H9 (cell line): ENCODE measurements at regions not wholly inside any gene's neighbourhood (a gene's known extent, or its start where the extent isn't known, plus 50 kb on each side); places are given as distances from the start of the nearest gene placed in this dataset.

Experiments
- DNase-seq: peaks from one replicate; pipeline ENCODE4 v3.0.0-alpha.2; 2017
- H2AFZ ChIP-seq: one replicate; pipeline ENCODE4 v1.6.1; 2013; ENCODE audit warnings: mild to moderate bottlenecking, low read length, control low read depth, moderate library complexity
- H2AK5ac ChIP-seq: 2 replicates; pipeline ENCODE4 v1.6.1; 2013; ENCODE audit warnings: low read length, control low read depth, mixed read lengths; ENCODE audit not compliant: insufficient read length
- H2BK120ac ChIP-seq: one replicate; pipeline ENCODE4 v1.6.1; 2013; ENCODE audit warnings: low read depth, mild to moderate bottlenecking, low read length, control low read depth, inconsistent platforms; ENCODE audit not compliant: poor library complexity, severe bottlenecking
- H2BK12ac ChIP-seq: 2 replicates; pipeline ENCODE4 v1.6.1; 2013; ENCODE audit warnings: low read length, control low read depth, mixed read lengths, low read depth; ENCODE audit not compliant: insufficient read length
- H2BK15ac ChIP-seq: 2 replicates; pipeline ENCODE4 v1.6.1; 2013; ENCODE audit warnings: low read depth, low read length, control low read depth
- H2BK20ac ChIP-seq: one replicate; pipeline ENCODE4 v1.6.1; 2013; ENCODE audit warnings: low read depth, mild to moderate bottlenecking, low read length, control low read depth, inconsistent platforms; ENCODE audit not compliant: poor library complexity, severe bottlenecking
- H2BK5ac ChIP-seq: 2 replicates; pipeline ENCODE4 v1.6.1; 2013; ENCODE audit warnings: low read length, control low read depth, mixed read lengths; ENCODE audit not compliant: insufficient read length
- H3K14ac ChIP-seq: 2 replicates; pipeline ENCODE4 v1.6.1; 2013; ENCODE audit warnings: low read length, control low read depth; ENCODE audit not compliant: insufficient read depth
- H3K18ac ChIP-seq: 2 replicates; pipeline ENCODE4 v1.6.1; 2013; ENCODE audit warnings: low read depth, mild to moderate bottlenecking, mixed read lengths, low read length, control low read depth; ENCODE audit not compliant: insufficient read length
- H3K23ac ChIP-seq: 2 replicates; pipeline ENCODE4 v1.6.1; 2013; ENCODE audit warnings: low read length, control low read depth, mixed read lengths, low read depth; ENCODE audit not compliant: insufficient read length
- H3K23me2 ChIP-seq: 2 replicates; pipeline ENCODE4 v1.6.1; 2013; ENCODE audit warnings: low read depth, mild to moderate bottlenecking, mixed read lengths, low read length, control low read depth; ENCODE audit not compliant: insufficient read length, poor library complexity, severe bottlenecking
- H3K27ac ChIP-seq: 2 replicates; pipeline ENCODE4 v1.5.1; 2013; ENCODE audit warnings: low read length, control low read depth, mixed read lengths, low read depth; ENCODE audit not compliant: insufficient read length
- H3K27me3 ChIP-seq: 2 replicates; pipeline ENCODE4 v1.6.1; 2013; ENCODE audit warnings: low read length, control low read depth, inconsistent platforms; ENCODE audit not compliant: insufficient read depth
- H3K4ac ChIP-seq: 2 replicates; pipeline ENCODE4 v1.6.1; 2013; ENCODE audit warnings: low read depth, mild to moderate bottlenecking, control low read depth, inconsistent platforms, low read length, moderate library complexity
- H3K4me1 ChIP-seq: 2 replicates; pipeline ENCODE4 v1.6.1; 2013; ENCODE audit warnings: low read length, control low read depth, inconsistent platforms; ENCODE audit not compliant: insufficient read depth
- H3K4me2 ChIP-seq: 2 replicates; pipeline ENCODE4 v1.6.1; 2013; ENCODE audit warnings: low read length, control low read depth, mixed read lengths; ENCODE audit not compliant: insufficient read length, insufficient read depth
- H3K56ac ChIP-seq: 2 replicates; pipeline ENCODE4 v1.6.1; 2013; ENCODE audit warnings: low read depth, mild to moderate bottlenecking, mixed read lengths, low read length, control low read depth; ENCODE audit not compliant: insufficient read length
- H3K79me1 ChIP-seq: 2 replicates; pipeline ENCODE4 v1.6.1; 2013; ENCODE audit warnings: low read depth, mild to moderate bottlenecking, moderate library complexity, low read length, control low read depth, inconsistent platforms; ENCODE audit not compliant: insufficient read depth, poor library complexity, severe bottlenecking
- H3K79me2 ChIP-seq: 2 replicates; pipeline ENCODE4 v1.6.1; 2013; ENCODE audit warnings: low read length, control low read depth, inconsistent platforms; ENCODE audit not compliant: insufficient read depth
- H3K9ac ChIP-seq: 2 replicates; pipeline ENCODE4 v1.6.1; 2013; ENCODE audit warnings: low read length, control low read depth, mixed read lengths; ENCODE audit not compliant: insufficient read length; ENCODE audit errors: extremely low read depth
- H3K9me3 ChIP-seq: one replicate; pipeline ENCODE4 v1.6.1; 2013; ENCODE audit warnings: low read depth, low read length, inconsistent platforms; ENCODE audit not compliant: control insufficient read depth
- H3T11ph ChIP-seq: one replicate; pipeline ENCODE4 v1.6.1; 2013; ENCODE audit warnings: mild to moderate bottlenecking, low read length, control low read depth, inconsistent platforms
- H4K20me1 ChIP-seq: one replicate; pipeline ENCODE4 v1.6.1; 2013; ENCODE audit not compliant: control insufficient read depth, insufficient read length, insufficient read depth
- H4K5ac ChIP-seq: 2 replicates; pipeline ENCODE4 v1.6.1; 2013; ENCODE audit warnings: low read depth, mild to moderate bottlenecking, mixed read lengths, low read length, control low read depth; ENCODE audit not compliant: insufficient read length
- H4K8ac ChIP-seq: replicated peaks from 2 replicates; pipeline ENCODE4 v1.6.1; 2013; ENCODE audit warnings: low read length, control low read depth, mixed read lengths, low read depth; ENCODE audit not compliant: insufficient read length
- H4K91ac ChIP-seq: 2 replicates; pipeline ENCODE4 v1.6.1; 2013; ENCODE audit warnings: low read depth, mild to moderate bottlenecking, moderate library complexity, mixed read lengths, low read length, control low read depth; ENCODE audit not compliant: insufficient read length
- H3K27ac Mint-ChIP-seq, 3 experiments: 2 replicates in 2 of 3; 3 replicates in 1 of 3; pipeline ENCODE4 v1.8.0; 2020 to 2021; ENCODE audit warnings: mixed read lengths in 3 of 3, mild to moderate bottlenecking in 1 of 3, moderate library complexity in 1 of 3
- H3K27me3 Mint-ChIP-seq: 2 replicates; pipeline ENCODE4 v1.8.0; 2021; ENCODE audit warnings: low read depth, mild to moderate bottlenecking, moderate library complexity, mixed read lengths
- H3K36me3 Mint-ChIP-seq, 3 experiments: 2 replicates in 2 of 3; 3 replicates in 1 of 3; pipeline ENCODE4 v1.8.0; 2020 to 2021; ENCODE audit warnings: low read depth in 3 of 3, mixed read lengths in 3 of 3; ENCODE audit not compliant: insufficient read depth in 1 of 3
- H3K4me1 Mint-ChIP-seq, 2 experiments: 2 replicates each; pipeline ENCODE4 v1.8.0; 2020; ENCODE audit warnings: mixed read lengths in 2 of 2
- H3K4me3 Mint-ChIP-seq, 2 experiments: 2 replicates in 1 of 2; 3 replicates in 1 of 2; pipeline ENCODE4 v1.8.0; 2020 to 2021; ENCODE audit warnings: mild to moderate bottlenecking in 2 of 2, mixed read lengths in 2 of 2, moderate library complexity in 1 of 2
- H3K9me3 Mint-ChIP-seq, 2 experiments: 2 replicates in 1 of 2; 3 replicates in 1 of 2; pipeline ENCODE4 v1.8.0; 2020; ENCODE audit warnings: mild to moderate bottlenecking in 2 of 2, mixed read lengths in 2 of 2, moderate library complexity in 1 of 2
- WGBS: extraction: QIAGEN DNeasy Blood & Tissue Kit; methylation state at CpG from one replicate; pipeline ENCODE4 v1.1.7; 2013; ENCODE audit warnings: missing lambda C conversion rate, low lambda C conversion rate, mixed read lengths; ENCODE audit not compliant: insufficient read length; ENCODE audit errors: extremely low coverage; 5-methylcytosine and 5-hydroxymethylcytosine counted together
- TF ChIP-seq, protein P1 (sequence below): fragments of 200-600 bp; sonication (generic); conservative IDR thresholded peaks from 3 replicates; pipeline ENCODE4 v1.8.0; 2021; ENCODE audit warnings: antibody characterized with exemption, mild to moderate bottlenecking

- no peak overlapping the region for H3T11ph ChIP-seq
- H3K9ac ChIP-seq, result no peak overlapping the region
- H3K4ac ChIP-seq, result no peak overlapping the region
- no peak overlapping the region for H4K5ac ChIP-seq
- no peaks in the 10 kb centered on the region for H3K79me2 ChIP-seq
- no peaks in the 10 kb centered on the region; a peak in 2 of 5 replicates for H3K9me3 Mint-ChIP-seq
- no peak overlapping the region for H2AFZ ChIP-seq
- H2AK5ac ChIP-seq, result no peak overlapping the region
- no peaks in the 10 kb centered on the region for H3K27me3 Mint-ChIP-seq
- no peak overlapping the region for H2BK15ac ChIP-seq
- no peak overlapping the region for H3K4me2 ChIP-seq
- H3K23ac ChIP-seq, result no peak overlapping the region
- H3K4me3 Mint-ChIP-seq, result no peak overlapping the region
- TF ChIP-seq, protein P1, sequence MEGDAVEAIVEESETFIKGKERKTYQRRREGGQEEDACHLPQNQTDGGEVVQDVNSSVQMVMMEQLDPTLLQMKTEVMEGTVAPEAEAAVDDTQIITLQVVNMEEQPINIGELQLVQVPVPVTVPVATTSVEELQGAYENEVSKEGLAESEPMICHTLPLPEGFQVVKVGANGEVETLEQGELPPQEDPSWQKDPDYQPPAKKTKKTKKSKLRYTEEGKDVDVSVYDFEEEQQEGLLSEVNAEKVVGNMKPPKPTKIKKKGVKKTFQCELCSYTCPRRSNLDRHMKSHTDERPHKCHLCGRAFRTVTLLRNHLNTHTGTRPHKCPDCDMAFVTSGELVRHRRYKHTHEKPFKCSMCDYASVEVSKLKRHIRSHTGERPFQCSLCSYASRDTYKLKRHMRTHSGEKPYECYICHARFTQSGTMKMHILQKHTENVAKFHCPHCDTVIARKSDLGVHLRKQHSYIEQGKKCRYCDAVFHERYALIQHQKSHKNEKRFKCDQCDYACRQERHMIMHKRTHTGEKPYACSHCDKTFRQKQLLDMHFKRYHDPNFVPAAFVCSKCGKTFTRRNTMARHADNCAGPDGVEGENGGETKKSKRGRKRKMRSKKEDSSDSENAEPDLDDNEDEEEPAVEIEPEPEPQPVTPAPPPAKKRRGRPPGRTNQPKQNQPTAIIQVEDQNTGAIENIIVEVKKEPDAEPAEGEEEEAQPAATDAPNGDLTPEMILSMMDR, result no peak
- H3K27ac Mint-ChIP-seq, result no peak overlapping the region
- no peaks in the 10 kb centered on the region for H3K36me3 Mint-ChIP-seq
- no peak overlapping the region for H2BK12ac ChIP-seq
- no peak overlapping the region for H3K56ac ChIP-seq
- no peaks in the 10 kb centered on the region for H3K79me1 ChIP-seq
- no peak overlapping the region for H3K18ac ChIP-seq
- H3K4me1 ChIP-seq, result no peaks in the 10 kb centered on the region
- no peak overlapping the region for H4K91ac ChIP-seq
- no peaks in the 10 kb centered on the region for H3K27me3 ChIP-seq
- H3K27ac ChIP-seq, result no peak overlapping the region
- H2BK20ac ChIP-seq, result no peak overlapping the region
- H3K14ac ChIP-seq, result no peak overlapping the region
- no peaks in the 10 kb centered on the region for H3K9me3 ChIP-seq
- no peak for DNase-seq
- WGBS, result no CpG with 5 or more reads among the region's 2 CpGs
- no peaks in the 10 kb centered on the region for H3K23me2 ChIP-seq
- H4K20me1 ChIP-seq, result no peaks in the 10 kb centered on the region
- H4K8ac ChIP-seq, result no peak overlapping the region
- no peak overlapping the region for H2BK120ac ChIP-seq
- H2BK5ac ChIP-seq, result no peak overlapping the region
- H3K4me1 Mint-ChIP-seq, result no peaks in the 10 kb centered on the region
Measured at GRCh38 chr4:11566444-11567022, 137.8 kb upstream of the HS3ST1 start.
